Body of pancreas (tissue), 4 donors: ENCODE measurements at regions not wholly inside any gene's neighbourhood (a gene's known extent, or its start where the extent isn't known, plus 50 kb on each side); places are given as distances from the start of the nearest gene placed in this dataset.

Experiments used
- POLR2A ChIP-seq, 3 donors: fragments of 450-650 bp; IDR thresholded peaks; one replicate each; pipeline ENCODE4 v1.6.1; 2016; ENCODE audit warnings: antibody characterized with exemption in 3 of 3, mild to moderate bottlenecking in 2 of 3
- TF ChIP-seq, protein P1 (sequence below), 7 experiments: fragments of 450-650 bp in 4 of 7; fragments of 200-600 bp in 3 of 7; sonication (generic) in 3 of 7; IDR thresholded peaks; one replicate each; pipeline ENCODE4 v1.5.1; 2016 to 2019; ENCODE audit warnings: antibody characterized with exemption in 7 of 7

DNA sequence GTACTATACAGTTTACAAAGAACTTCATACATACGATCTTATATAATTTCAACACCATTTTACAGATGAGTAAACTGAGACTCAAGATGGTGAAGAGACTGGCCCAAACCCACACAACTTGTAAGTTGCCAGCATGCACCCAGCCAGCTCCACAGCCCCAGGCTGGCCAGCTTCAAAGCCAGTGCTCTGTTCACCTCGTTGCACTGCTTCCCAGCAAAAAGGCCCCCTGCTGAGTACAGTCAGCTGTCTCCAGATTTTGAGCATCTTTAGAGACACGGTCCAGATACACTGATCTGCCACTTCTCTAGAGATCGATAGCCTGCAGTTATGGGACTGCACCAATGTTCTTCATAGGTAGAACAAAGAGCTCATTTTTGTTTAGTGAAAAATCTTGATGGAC is 257.2 kb upstream of the CHAC2 start:
- TF ChIP-seq POLR2A (IDR thresholded peaks at IDR 0.05), result no peak
- TF ChIP-seq, protein P1, sequence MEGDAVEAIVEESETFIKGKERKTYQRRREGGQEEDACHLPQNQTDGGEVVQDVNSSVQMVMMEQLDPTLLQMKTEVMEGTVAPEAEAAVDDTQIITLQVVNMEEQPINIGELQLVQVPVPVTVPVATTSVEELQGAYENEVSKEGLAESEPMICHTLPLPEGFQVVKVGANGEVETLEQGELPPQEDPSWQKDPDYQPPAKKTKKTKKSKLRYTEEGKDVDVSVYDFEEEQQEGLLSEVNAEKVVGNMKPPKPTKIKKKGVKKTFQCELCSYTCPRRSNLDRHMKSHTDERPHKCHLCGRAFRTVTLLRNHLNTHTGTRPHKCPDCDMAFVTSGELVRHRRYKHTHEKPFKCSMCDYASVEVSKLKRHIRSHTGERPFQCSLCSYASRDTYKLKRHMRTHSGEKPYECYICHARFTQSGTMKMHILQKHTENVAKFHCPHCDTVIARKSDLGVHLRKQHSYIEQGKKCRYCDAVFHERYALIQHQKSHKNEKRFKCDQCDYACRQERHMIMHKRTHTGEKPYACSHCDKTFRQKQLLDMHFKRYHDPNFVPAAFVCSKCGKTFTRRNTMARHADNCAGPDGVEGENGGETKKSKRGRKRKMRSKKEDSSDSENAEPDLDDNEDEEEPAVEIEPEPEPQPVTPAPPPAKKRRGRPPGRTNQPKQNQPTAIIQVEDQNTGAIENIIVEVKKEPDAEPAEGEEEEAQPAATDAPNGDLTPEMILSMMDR (IDR thresholded peaks at IDR 0.05), result no peak
